Gastrocnemius medialis (tissue), 4 donors: ENCODE measurements at regions not wholly inside any gene's neighbourhood (a gene's known extent, or its start where the extent isn't known, plus 50 kb on each side); places are given as distances from the start of the nearest gene placed in this dataset.

Experiments
- ATAC-seq, 2 donors: fragments of 150-250 bp; one replicate each; pipeline ENCODE4 v1.9.1; 2016
- DNase-seq, 2 donors: peaks; one replicate each; pipeline ENCODE4 v3.0.0-alpha.2; 2019
- H3K27ac ChIP-seq, 4 donors: fragments of 200-600 bp; sonication (generic); 1 replicate in 1 of 4; 2 replicates in 3 of 4; pipeline ENCODE4 v1.5.1; 2016 to 2018; ENCODE audit warnings: mild to moderate bottlenecking in 2 of 4, moderate library complexity in 1 of 4
- H3K27me3 ChIP-seq, 3 donors: fragments of 200-600 bp; sonication (generic) in 2 of 3; 1 replicate in 1 of 3; 2 replicates in 2 of 3; pipeline versions ENCODE4 v1.5.1 to v1.6.0; 2016 to 2019; ENCODE audit warnings: mild to moderate bottlenecking in 1 of 3, moderate library complexity in 1 of 3
- H3K36me3 ChIP-seq, 2 donors: fragments of 200-600 bp; sonication (generic) in 1 of 2; one replicate each; pipeline ENCODE4 v1.5.1; 2017 to 2018
- H3K4me1 ChIP-seq, 2 donors: fragments of 200-600 bp; sonication (generic) in 1 of 2; one replicate each; pipeline ENCODE4 v1.5.1; 2016 to 2017; ENCODE audit warnings: mild to moderate bottlenecking in 2 of 2
- H3K4me3 ChIP-seq, 4 donors: fragments of 200-600 bp; sonication (generic) in 3 of 4; 1 replicate in 1 of 4; 2 replicates in 3 of 4; pipeline ENCODE4 v1.5.1; 2016 to 2019; ENCODE audit warnings: mild to moderate bottlenecking in 2 of 4
- H3K9me3 ChIP-seq, 3 donors: fragments of 200-600 bp; sonication (generic) in 2 of 3; 1 replicate in 1 of 3; 2 replicates in 2 of 3; pipeline ENCODE4 v1.5.1; 2016 to 2019
- CTCF ChIP-seq, 5 experiments: fragments of 450-650 bp in 3 of 5; fragments of 200-600 bp in 2 of 5; sonication (generic) in 2 of 5; IDR thresholded peaks in 4 of 5; conservative IDR thresholded peaks in 1 of 5; 1 replicate in 4 of 5; 2 replicates in 1 of 5; pipeline ENCODE4 v1.5.1; 2016 to 2019; ENCODE audit warnings: antibody characterized with exemption in 5 of 5, mild to moderate bottlenecking in 3 of 5, moderate library complexity in 3 of 5
- POLR2A ChIP-seq, 2 donors: fragments of 450-650 bp; IDR thresholded peaks; one replicate each; pipeline ENCODE4 v1.6.1; 2017; ENCODE audit warnings: antibody characterized with exemption in 2 of 2, mild to moderate bottlenecking in 2 of 2, moderate library complexity in 2 of 2
- in situ Hi-C, 4 donors: fragments of 200-750 bp; cut with MboI; loops; one replicate each; pipeline versions ENCODE4 v1.15.0 to v1.8.0; 2017; ENCODE audit warnings: low sequenced_read_pairs in 4 of 4
- intact Hi-C: fragments of 100-400 bp; cut with DNase I; formaldehyde crosslinking; loops from one replicate; pipeline ENCODE4 v1.15.1; 2023; ENCODE audit warnings: low total_unique reads

DNA sequence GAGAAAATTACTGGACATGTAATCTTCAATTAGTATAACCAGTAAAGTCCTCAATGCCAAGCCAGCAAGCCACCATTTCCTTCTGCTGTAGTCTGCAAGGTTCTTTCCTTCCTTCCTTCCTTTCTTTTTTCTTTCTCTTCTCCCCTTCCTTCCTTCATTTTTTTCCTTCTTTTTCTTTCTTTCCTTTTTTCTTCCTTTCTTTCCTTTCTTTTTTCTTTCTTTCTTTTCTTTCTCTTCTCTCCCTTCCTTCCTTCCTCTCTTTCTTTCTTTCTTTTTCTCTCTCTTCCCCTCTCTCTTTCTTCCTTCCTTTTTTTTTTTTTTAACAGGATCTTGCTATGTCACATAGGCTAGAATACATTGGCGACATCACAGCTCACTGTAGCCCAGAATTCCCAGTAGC is 369.8 kb downstream of the SEMA3D start:
- Histone ChIP-seq H3K27ac (no peak overlapping the region), H3K9me3 (no peaks in the 10 kb centered on the region), H3K4me3 (no peak overlapping the region), H3K27me3 (no peaks in the 10 kb centered on the region), H3K36me3 (no peaks in the 10 kb centered on the region), H3K4me1 (no peaks in the 10 kb centered on the region)
- intact Hi-C loops (no loop called here), in situ Hi-C loops (no loop called here)
- no peak for ATAC-seq
- no peak for DNase-seq
- no peak for TF ChIP-seq CTCF (IDR thresholded peaks at IDR 0.05 in 4 of 5, conservative IDR thresholded peaks at IDR 0.05 in 1 of 5)
- no peak for TF ChIP-seq POLR2A (IDR thresholded peaks at IDR 0.05)

DNA sequence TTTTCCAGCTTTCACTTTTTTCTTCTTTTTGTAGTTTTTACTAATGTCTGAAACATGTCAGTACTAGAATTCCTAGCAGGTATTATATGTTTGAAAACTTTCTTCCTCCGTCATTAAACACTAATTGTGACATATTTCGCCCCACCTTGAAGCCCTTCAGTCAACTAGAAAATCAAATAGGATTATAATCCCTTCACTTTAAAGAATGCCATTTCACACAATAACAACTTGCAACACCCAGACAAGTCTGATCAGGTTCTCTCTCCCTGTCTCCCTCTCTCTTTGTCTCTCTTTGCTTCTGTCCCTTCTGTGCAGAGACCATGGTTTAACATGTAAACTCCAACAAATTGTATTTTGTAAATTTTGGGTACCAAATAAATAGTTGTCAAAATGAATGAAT is 373.5 kb downstream of the SEMA3D start:
- no peaks in the 10 kb centered on the region for H3K36me3 ChIP-seq
- H3K4me3 ChIP-seq: no peak overlapping the region
- in situ Hi-C loops: no loop called here
- DNase-seq: no peak
- no peaks in the 10 kb centered on the region for H3K4me1 ChIP-seq
- ATAC-seq: no peak
- intact Hi-C loops: no loop called here
- no peaks in the 10 kb centered on the region for H3K9me3 ChIP-seq
- TF ChIP-seq POLR2A (IDR thresholded peaks at IDR 0.05) (no peak), CTCF (IDR thresholded peaks at IDR 0.05 in 4 of 5, conservative IDR thresholded peaks at IDR 0.05 in 1 of 5) (no peak)
- no peaks in the 10 kb centered on the region for H3K27me3 ChIP-seq
- H3K27ac ChIP-seq: no peak overlapping the region

DNA sequence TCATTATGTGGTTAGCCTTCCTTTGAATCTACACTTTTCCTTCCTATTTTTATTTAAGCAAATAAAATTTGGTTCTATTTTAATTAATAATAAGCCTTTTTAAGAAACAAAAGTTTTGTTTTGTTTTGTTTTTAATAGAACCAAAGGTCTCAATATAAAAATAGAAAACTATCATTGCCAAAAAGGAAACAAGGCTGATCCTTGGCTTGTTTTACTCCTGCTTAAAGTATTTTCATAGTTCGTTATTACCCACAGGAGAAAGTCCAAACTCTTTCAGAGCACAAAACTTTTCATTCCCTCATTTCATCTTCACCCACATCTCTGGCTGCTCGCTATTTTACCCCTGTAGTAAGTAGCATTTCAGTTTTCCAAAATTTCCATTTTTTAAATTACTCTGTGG is 374.8 kb downstream of the SEMA3D start:
- no peaks in the 10 kb centered on the region for H3K4me1 ChIP-seq
- no peak for TF ChIP-seq CTCF (IDR thresholded peaks at IDR 0.05 in 4 of 5, conservative IDR thresholded peaks at IDR 0.05 in 1 of 5)
- TF ChIP-seq POLR2A (IDR thresholded peaks at IDR 0.05): no peak
- no peak overlapping the region for H3K27ac ChIP-seq
- H3K4me3 ChIP-seq: no peak overlapping the region
- in situ Hi-C loops (no loop called here), intact Hi-C loops (no loop called here)
- DNase-seq (no peak), ATAC-seq (no peak)
- H3K27me3 ChIP-seq: no peaks in the 10 kb centered on the region
- no peaks in the 10 kb centered on the region for H3K36me3 ChIP-seq
- H3K9me3 ChIP-seq: no peaks in the 10 kb centered on the region

DNA sequence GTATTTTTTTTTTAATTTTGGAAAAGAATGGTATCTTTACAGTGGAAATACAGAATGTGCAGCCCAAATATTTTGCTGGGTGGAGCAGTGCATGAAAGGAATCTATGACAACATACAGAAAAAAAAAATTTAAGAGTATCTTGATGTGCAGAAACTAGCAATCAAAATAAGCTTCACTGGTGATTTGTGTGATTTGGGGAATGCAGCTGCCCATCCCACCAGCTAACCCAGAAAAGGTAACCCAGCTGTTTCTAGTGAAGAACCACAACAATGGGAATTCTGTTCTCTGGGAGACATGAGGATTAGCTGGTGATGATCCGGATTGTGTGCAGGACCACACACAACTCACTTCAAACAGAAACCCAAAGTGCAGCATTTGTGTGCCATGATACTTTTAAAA is 375.5 kb downstream of the SEMA3D start:
- no peak for TF ChIP-seq CTCF (IDR thresholded peaks at IDR 0.05 in 4 of 5, conservative IDR thresholded peaks at IDR 0.05 in 1 of 5)
- no peak for TF ChIP-seq POLR2A (IDR thresholded peaks at IDR 0.05)
- intact Hi-C loops: no loop called here
- Histone ChIP-seq H3K4me3 (no peak overlapping the region), H3K9me3 (no peaks in the 10 kb centered on the region), H3K27me3 (no peaks in the 10 kb centered on the region), H3K27ac (no peak overlapping the region), H3K36me3 (no peaks in the 10 kb centered on the region), H3K4me1 (no peaks in the 10 kb centered on the region)
- ATAC-seq (no peak), DNase-seq (no peak)
- in situ Hi-C loops: no loop called here

GRCh38 chr7:84809877-84810276 is 377.0 kb downstream of the SEMA3D start:
- Histone ChIP-seq H3K27ac (no peak overlapping the region), H3K36me3 (no peaks in the 10 kb centered on the region)
- intact Hi-C loops: no loop called here

More at GRCh38 chr7:84809877-84810276, 377.0 kb downstream of the SEMA3D start:
- ATAC-seq (no peak), DNase-seq (no peak)
- Histone ChIP-seq H3K4me1 (no peaks in the 10 kb centered on the region), H3K9me3 (no peaks in the 10 kb centered on the region), H3K27me3 (no peaks in the 10 kb centered on the region), H3K4me3 (no peak overlapping the region)
- TF ChIP-seq POLR2A (IDR thresholded peaks at IDR 0.05): no peak
- TF ChIP-seq CTCF (IDR thresholded peaks at IDR 0.05 in 4 of 5, conservative IDR thresholded peaks at IDR 0.05 in 1 of 5): no peak
- in situ Hi-C loops: no loop called here
